ENCODE measurements at regions not wholly inside any gene's neighbourhood (a gene's known extent, or its start where the extent isn't known, plus 50 kb on each side); places are given as distances from the start of the nearest gene placed in this dataset.

GRCh38 chr1:186620566-186621350 lies 59.5 kb downstream of the PTGS2 start:
- no peaks in the 10 kb centered on the region for H3K9me3 ChIP-seq (ENCODE audit: low read depth, low read length)
- H3K4me1 ChIP-seq (ENCODE audit: insufficient read depth, low read length) = peaks cover 47% of the 10 kb centered on the region
- no peaks in the 10 kb centered on the region for H3K27me3 ChIP-seq (ENCODE audit: insufficient read depth, low read length)
- H3K4me3 ChIP-seq (ENCODE audit: low read length) = no peak overlapping the region

- Histone ChIP-seq H3K4me1 (ENCODE audit: insufficient read depth, low read length) (peaks cover 58% of the 10 kb centered on the region), H3K4me3 (ENCODE audit: low read length) (peak overlapping the region; percentile 22), H3K9me3 (ENCODE audit: low read depth, low read length) (no peaks in the 10 kb centered on the region)
Observed at GRCh38 chr1:186618401-186619170, 61.6 kb downstream of the PTGS2 start.

GRCh38 chr1:186617926-186618325 lies 62.3 kb downstream of the PTGS2 start:
- peak overlapping the region; percentile 22 for H3K4me3 ChIP-seq (ENCODE audit: low read length)
- H3K9me3 ChIP-seq (ENCODE audit: low read depth, low read length) = no peaks in the 10 kb centered on the region
- H3K4me1 ChIP-seq (ENCODE audit: insufficient read depth, low read length) = peaks cover 52% of the 10 kb centered on the region
- H3K27me3 ChIP-seq (ENCODE audit: insufficient read depth, low read length) = no peaks in the 10 kb centered on the region

More at GRCh38 chr1:186618401-186619170, 61.6 kb downstream of the PTGS2 start:
- no peaks in the 10 kb centered on the region for H3K27me3 ChIP-seq (ENCODE audit: insufficient read depth, low read length)

- Histone ChIP-seq H3K4me3 (ENCODE audit: low read length) (no peak overlapping the region), H3K27me3 (ENCODE audit: insufficient read depth, low read length) (no peaks in the 10 kb centered on the region), H3K4me1 (ENCODE audit: insufficient read depth, low read length) (peaks cover 49% of the 10 kb centered on the region), H3K9me3 (ENCODE audit: low read depth, low read length) (no peaks in the 10 kb centered on the region)
Observed at GRCh38 chr1:186616511-186616910, 63.7 kb downstream of the PTGS2 start.

- Histone ChIP-seq H3K27me3 (ENCODE audit: insufficient read depth, low read length) (no peaks in the 10 kb centered on the region), H3K4me1 (ENCODE audit: insufficient read depth, low read length) (peaks cover 37% of the 10 kb centered on the region), H3K9me3 (ENCODE audit: low read depth, low read length) (no peaks in the 10 kb centered on the region), H3K4me3 (ENCODE audit: low read length) (no peak overlapping the region)
Observed at GRCh38 chr1:186615332-186615731, 64.9 kb downstream of the PTGS2 start.

- H3K9me3 ChIP-seq (ENCODE audit: low read depth, low read length) = no peaks in the 10 kb centered on the region
- peaks cover 12% of the 10 kb centered on the region for H3K4me1 ChIP-seq (ENCODE audit: insufficient read depth, low read length)
- H3K27me3 ChIP-seq (ENCODE audit: insufficient read depth, low read length) = no peaks in the 10 kb centered on the region
- H3K4me3 ChIP-seq (ENCODE audit: low read length) = no peak overlapping the region
Observed at GRCh38 chr1:186611156-186611555, 69.1 kb downstream of the PTGS2 start.

GRCh38 chr1:186609183-186609582 lies 71.0 kb downstream of the PTGS2 start:
- H3K4me3 ChIP-seq (ENCODE audit: low read length) = no peak overlapping the region
- no peaks in the 10 kb centered on the region for H3K27me3 ChIP-seq (ENCODE audit: insufficient read depth, low read length)
- no peaks in the 10 kb centered on the region for H3K9me3 ChIP-seq (ENCODE audit: low read depth, low read length)
- peaks cover under 1% of the 10 kb centered on the region for H3K4me1 ChIP-seq (ENCODE audit: insufficient read depth, low read length)

GRCh38 chr1:186605762-186606350 lies 74.4 kb downstream of the PTGS2 start:
- no peaks in the 10 kb centered on the region for H3K9me3 ChIP-seq (ENCODE audit: low read depth, low read length)
- H3K27me3 ChIP-seq (ENCODE audit: insufficient read depth, low read length) = no peaks in the 10 kb centered on the region
- no peaks in the 10 kb centered on the region for H3K4me1 ChIP-seq (ENCODE audit: insufficient read depth, low read length)
- no peak overlapping the region for H3K4me3 ChIP-seq (ENCODE audit: low read length)

- no peak overlapping the region for H3K4me3 ChIP-seq (ENCODE audit: low read length)
- H3K27me3 ChIP-seq (ENCODE audit: insufficient read depth, low read length) = no peaks in the 10 kb centered on the region
- H3K9me3 ChIP-seq (ENCODE audit: low read depth, low read length) = no peaks in the 10 kb centered on the region
Observed at GRCh38 chr1:186595969-186596368, 84.3 kb downstream of the PTGS2 start.

GRCh38 chr1:186578325-186579016 lies 101.8 kb downstream of the PTGS2 start:
- Histone ChIP-seq H3K9me3 (ENCODE audit: low read depth, low read length) (no peaks in the 10 kb centered on the region), H3K4me1 (ENCODE audit: insufficient read depth, low read length) (peaks cover 14% of the 10 kb centered on the region), H3K27me3 (ENCODE audit: insufficient read depth, low read length) (no peaks in the 10 kb centered on the region), H3K4me3 (ENCODE audit: low read length) (no peak overlapping the region)

More at GRCh38 chr1:186595969-186596368, 84.3 kb downstream of the PTGS2 start:
- no peaks in the 10 kb centered on the region for H3K4me1 ChIP-seq (ENCODE audit: insufficient read depth, low read length)

- Histone ChIP-seq H3K9me3 (ENCODE audit: low read depth, low read length) (no peaks in the 10 kb centered on the region), H3K4me1 (ENCODE audit: insufficient read depth, low read length) (peaks cover 14% of the 10 kb centered on the region), H3K4me3 (ENCODE audit: low read length) (no peak overlapping the region), H3K27me3 (ENCODE audit: insufficient read depth, low read length) (no peaks in the 10 kb centered on the region)
Observed at GRCh38 chr1:186577633-186578032, 102.6 kb downstream of the PTGS2 start.

- Histone ChIP-seq H3K4me3 (ENCODE audit: low read length) (no peak overlapping the region), H3K4me1 (ENCODE audit: insufficient read depth, low read length) (peaks cover 14% of the 10 kb centered on the region), H3K9me3 (ENCODE audit: low read depth, low read length) (no peaks in the 10 kb centered on the region), H3K27me3 (ENCODE audit: insufficient read depth, low read length) (no peaks in the 10 kb centered on the region)
Observed at GRCh38 chr1:186577216-186577615, 103.0 kb downstream of the PTGS2 start.

- Histone ChIP-seq H3K9me3 (ENCODE audit: low read depth, low read length) (no peaks in the 10 kb centered on the region), H3K4me1 (ENCODE audit: insufficient read depth, low read length) (peaks cover 14% of the 10 kb centered on the region), H3K4me3 (ENCODE audit: low read length) (no peak overlapping the region), H3K27me3 (ENCODE audit: insufficient read depth, low read length) (no peaks in the 10 kb centered on the region)
Observed at GRCh38 chr1:186575348-186575747, 104.9 kb downstream of the PTGS2 start.

GRCh38 chr1:186574926-186575325 lies 105.3 kb downstream of the PTGS2 start:
- no peak overlapping the region for H3K4me3 ChIP-seq (ENCODE audit: low read length)
- H3K9me3 ChIP-seq (ENCODE audit: low read depth, low read length) = no peaks in the 10 kb centered on the region
- peaks cover 14% of the 10 kb centered on the region for H3K4me1 ChIP-seq (ENCODE audit: insufficient read depth, low read length)
- no peaks in the 10 kb centered on the region for H3K27me3 ChIP-seq (ENCODE audit: insufficient read depth, low read length)

GRCh38 chr1:186572509-186572908 lies 107.7 kb downstream of the PTGS2 start:
- Histone ChIP-seq H3K27me3 (ENCODE audit: insufficient read depth, low read length) (no peaks in the 10 kb centered on the region), H3K4me3 (ENCODE audit: low read length) (no peak overlapping the region), H3K9me3 (ENCODE audit: low read depth, low read length) (no peaks in the 10 kb centered on the region), H3K4me1 (ENCODE audit: insufficient read depth, low read length) (peaks cover 14% of the 10 kb centered on the region)

Measured in mononuclear cell (primary cell).